DOHH2 (cell line): ENCODE measurements at regions not wholly inside any gene's neighbourhood (a gene's known extent, or its start where the extent isn't known, plus 50 kb on each side); places are given as distances from the start of the nearest gene placed in this dataset.

Experiments used
- EZH2phosphoT487 ChIP-seq: fragments of 200-600 bp; sonication (generic); IDR thresholded peaks from 2 replicates; pipeline ENCODE4 v1.6.1; 2017; ENCODE audit warnings: borderline replicate concordance, mild to moderate bottlenecking, antibody characterized with exemption, low read length, moderate library complexity, mixed read lengths
- TF ChIP-seq, protein P1 (sequence below): fragments of 200-600 bp; sonication (generic); IDR thresholded peaks from one replicate; pipeline ENCODE4 v1.5.1; 2014; ENCODE audit warnings: antibody characterized with exemption, mild to moderate bottlenecking, low read depth, low read length; ENCODE audit not compliant: poor library complexity, severe bottlenecking

DNA sequence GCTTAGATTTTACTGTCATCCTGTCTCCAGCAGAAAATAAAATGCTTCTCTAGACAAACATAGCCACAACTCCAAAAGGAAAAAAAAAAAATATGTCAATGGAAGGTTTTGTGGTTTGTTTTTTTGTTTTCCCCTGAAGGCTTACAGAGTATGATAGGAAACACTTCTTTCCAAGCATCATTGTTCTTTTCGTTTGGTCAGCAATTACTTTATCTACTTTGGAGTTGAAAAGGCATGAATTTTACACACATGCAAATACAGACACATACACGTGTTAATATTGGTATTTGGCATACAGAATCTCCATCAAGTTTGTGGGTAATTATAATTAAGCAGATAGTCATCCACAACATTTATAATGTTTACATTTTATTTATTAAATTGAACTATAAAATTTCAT is 496.9 kb upstream of the MBL2 start:
- no peak for TF ChIP-seq EZH2phosphoT487
- TF ChIP-seq, protein P1, sequence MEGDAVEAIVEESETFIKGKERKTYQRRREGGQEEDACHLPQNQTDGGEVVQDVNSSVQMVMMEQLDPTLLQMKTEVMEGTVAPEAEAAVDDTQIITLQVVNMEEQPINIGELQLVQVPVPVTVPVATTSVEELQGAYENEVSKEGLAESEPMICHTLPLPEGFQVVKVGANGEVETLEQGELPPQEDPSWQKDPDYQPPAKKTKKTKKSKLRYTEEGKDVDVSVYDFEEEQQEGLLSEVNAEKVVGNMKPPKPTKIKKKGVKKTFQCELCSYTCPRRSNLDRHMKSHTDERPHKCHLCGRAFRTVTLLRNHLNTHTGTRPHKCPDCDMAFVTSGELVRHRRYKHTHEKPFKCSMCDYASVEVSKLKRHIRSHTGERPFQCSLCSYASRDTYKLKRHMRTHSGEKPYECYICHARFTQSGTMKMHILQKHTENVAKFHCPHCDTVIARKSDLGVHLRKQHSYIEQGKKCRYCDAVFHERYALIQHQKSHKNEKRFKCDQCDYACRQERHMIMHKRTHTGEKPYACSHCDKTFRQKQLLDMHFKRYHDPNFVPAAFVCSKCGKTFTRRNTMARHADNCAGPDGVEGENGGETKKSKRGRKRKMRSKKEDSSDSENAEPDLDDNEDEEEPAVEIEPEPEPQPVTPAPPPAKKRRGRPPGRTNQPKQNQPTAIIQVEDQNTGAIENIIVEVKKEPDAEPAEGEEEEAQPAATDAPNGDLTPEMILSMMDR = no peak
